NB4 (cell line): ENCODE measurements at regions not wholly inside any gene's neighbourhood (a gene's known extent, or its start where the extent isn't known, plus 50 kb on each side); places are given as distances from the start of the nearest gene placed in this dataset.

Source experiments
- CTCF ChIP-seq: IDR thresholded peaks from one replicate; pipeline ENCODE4 v1.5.1; 2012; ENCODE audit warnings: low read depth, low read length
- MYC ChIP-seq: IDR thresholded peaks from 2 replicates; pipeline ENCODE4 v1.6.1; 2011; ENCODE audit warnings: low read depth, low read length
- POLR2A ChIP-seq: IDR thresholded peaks from 2 replicates; pipeline ENCODE4 v1.6.1; 2011; ENCODE audit warnings: mild to moderate bottlenecking; ENCODE audit not compliant: insufficient read length; ENCODE audit errors: extremely low read depth
- TF ChIP-seq, protein P1 (sequence below): IDR thresholded peaks from 2 replicates; pipeline ENCODE4 v1.6.1; 2011; ENCODE audit warnings: low read depth, low read length

GRCh38 chr10:10725196-10725595 is 292.5 kb upstream of the CELF2 start:
- TF ChIP-seq POLR2A: no peak
- TF ChIP-seq CTCF: no peak
- TF ChIP-seq, protein P1, sequence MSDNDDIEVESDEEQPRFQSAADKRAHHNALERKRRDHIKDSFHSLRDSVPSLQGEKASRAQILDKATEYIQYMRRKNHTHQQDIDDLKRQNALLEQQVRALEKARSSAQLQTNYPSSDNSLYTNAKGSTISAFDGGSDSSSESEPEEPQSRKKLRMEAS: no peak
- TF ChIP-seq MYC: no peak
